Naive thymus-derived CD4-positive, alpha-beta T cell (primary cell): ENCODE measurements at regions not wholly inside any gene's neighbourhood (a gene's known extent, or its start where the extent isn't known, plus 50 kb on each side); places are given as distances from the start of the nearest gene placed in this dataset.

ENCODE experiments used
- ATAC-seq: fragments of 150-1000 bp; cut with Tn5 transposase; 2 replicates; pipeline ENCODE4 v1.10.0; 2021; ENCODE audit warnings: mild to moderate bottlenecking, moderate library complexity
- CTCF ChIA-PET: fragments of 350-600 bp; sonication (Branson Sonifier 250); formaldehyde crosslinking; loops from one replicate; lab custom pipeline; 2021; ENCODE audit warnings: antibody characterized with exemption; lab: Charles Lee
- POLR2A ChIA-PET: fragments of 350-600 bp; sonication (Branson Sonifier 250); formaldehyde crosslinking; loops from one replicate; lab custom pipeline; 2021; ENCODE audit warnings: antibody characterized with exemption, inconsistent platforms; lab: Charles Lee
- DNase-seq, 9 donors: peaks; one replicate each; pipeline versions ENCODE4 v3.0.0 to v3.0.0-alpha.2; 2020 to 2022; ENCODE audit warnings: mixed read lengths in 1 of 9
- H3K27ac ChIP-seq: one replicate; pipeline ENCODE4 v1.7.0; 2013; ENCODE audit warnings: mild to moderate bottlenecking, low read depth, low read length, moderate library complexity
- H3K27me3 ChIP-seq, 2 donors: one replicate each; pipeline ENCODE4 v1.7.0; 2013; ENCODE audit warnings: low read length in 2 of 2, mild to moderate bottlenecking in 2 of 2, moderate library complexity in 2 of 2; ENCODE audit not compliant: control insufficient read depth in 2 of 2, insufficient read depth in 2 of 2
- H3K36me3 ChIP-seq, 3 experiments: 1 replicate in 2 of 3; 2 replicates in 1 of 3; pipeline ENCODE4 v1.7.0; 2013; ENCODE audit warnings: low read length in 3 of 3, mild to moderate bottlenecking in 3 of 3, moderate library complexity in 1 of 3; ENCODE audit not compliant: insufficient read depth in 3 of 3, control insufficient read depth in 2 of 3
- H3K4me1 ChIP-seq, 2 donors: one replicate each; pipeline ENCODE4 v1.7.0; 2013; ENCODE audit warnings: low read length in 2 of 2, mild to moderate bottlenecking in 2 of 2, moderate library complexity in 1 of 2; ENCODE audit not compliant: control insufficient read depth in 2 of 2, insufficient read depth in 2 of 2
- H3K4me3 ChIP-seq: 2 replicates; pipeline ENCODE4 v1.7.0; 2013; ENCODE audit warnings: mild to moderate bottlenecking, low read length
- H3K9me3 ChIP-seq, 3 experiments: 1 replicate in 2 of 3; 2 replicates in 1 of 3; pipeline ENCODE4 v1.7.0; 2013; ENCODE audit warnings: low read length in 3 of 3; ENCODE audit not compliant: control insufficient read depth in 2 of 3
- H3K27ac Mint-ChIP-seq, 9 donors: one replicate each; pipeline ENCODE4 v1.8.0; 2020 to 2022; ENCODE audit warnings: mixed read lengths in 9 of 9, mild to moderate bottlenecking in 8 of 9, moderate library complexity in 5 of 9, inconsistent platforms in 2 of 9
- H3K27me3 Mint-ChIP-seq, 5 donors: one replicate each; pipeline ENCODE4 v1.8.0; 2021 to 2022; ENCODE audit warnings: mixed read lengths in 5 of 5, mild to moderate bottlenecking in 1 of 5
- H3K36me3 Mint-ChIP-seq, 5 donors: one replicate each; pipeline ENCODE4 v1.8.0; 2020 to 2022; ENCODE audit warnings: mixed read lengths in 5 of 5, mild to moderate bottlenecking in 3 of 5, inconsistent platforms in 1 of 5
- H3K4me1 Mint-ChIP-seq, 7 donors: one replicate each; pipeline ENCODE4 v1.8.0; 2020 to 2022; ENCODE audit warnings: mixed read lengths in 7 of 7, mild to moderate bottlenecking in 3 of 7, inconsistent platforms in 1 of 7
- H3K4me3 Mint-ChIP-seq, 10 donors: one replicate each; pipeline ENCODE4 v1.8.0; 2020 to 2022; ENCODE audit warnings: mild to moderate bottlenecking in 10 of 10, mixed read lengths in 10 of 10, moderate library complexity in 6 of 10, inconsistent platforms in 2 of 10
- H3K9me3 Mint-ChIP-seq, 11 donors: one replicate each; pipeline ENCODE4 v1.8.0; 2020 to 2022; ENCODE audit warnings: mixed read lengths in 11 of 11, mild to moderate bottlenecking in 4 of 11, inconsistent platforms in 1 of 11, moderate library complexity in 1 of 11
- intact Hi-C, 2 donors: fragments of 100-400 bp; cut with micrococcal nuclease; formaldehyde crosslinking; loops; one replicate each; pipeline ENCODE4 v1.15.1; 2023

DNA sequence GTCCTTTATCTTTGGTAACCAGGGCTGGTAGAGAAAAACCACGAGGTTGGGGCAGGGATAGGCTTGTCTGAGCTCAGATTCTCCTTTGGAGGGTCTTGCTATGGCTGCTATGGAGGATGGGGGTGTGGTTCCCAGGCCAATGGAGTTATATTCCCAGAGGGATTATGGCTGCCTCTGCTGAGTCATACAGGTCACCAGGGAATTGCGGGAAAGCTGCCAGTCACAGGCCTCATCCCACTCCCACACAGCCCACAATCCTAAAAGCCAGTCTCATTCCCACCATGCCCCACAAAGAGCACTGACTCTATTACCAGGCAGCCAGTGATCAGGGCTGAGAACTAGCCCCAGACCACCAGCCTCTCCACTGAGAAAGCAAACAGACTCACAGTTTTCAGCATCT lies 316.6 kb upstream of the TMEM229A start:
- H3K4me1 Mint-ChIP-seq = no peaks in the 10 kb centered on the region
- Histone ChIP-seq H3K27ac (no peak overlapping the region), H3K9me3 (no peaks in the 10 kb centered on the region), H3K4me3 (no peak overlapping the region), H3K36me3 (no peaks in the 10 kb centered on the region), H3K27me3 (no peaks in the 10 kb centered on the region), H3K4me1 (no peaks in the 10 kb centered on the region)
- ATAC-seq = no peak
- intact Hi-C loops = no loop called here
- no peak overlapping the region for H3K4me3 Mint-ChIP-seq
- H3K9me3 Mint-ChIP-seq = peaks cover 3 to 16% (median 7%) of the 10 kb centered on the region in 11 donors
- ChIA-PET POLR2A (no interaction called here), CTCF (no interaction called here)
- H3K36me3 Mint-ChIP-seq = peaks cover 0 to 4% (median 0%) of the 10 kb centered on the region in 5 donors
- no peaks in the 10 kb centered on the region for H3K27me3 Mint-ChIP-seq
- H3K27ac Mint-ChIP-seq = no peak overlapping the region
- no peak for DNase-seq

- Histone ChIP-seq H3K4me3 (no peak overlapping the region), H3K36me3 (no peaks in the 10 kb centered on the region), H3K27me3 (no peaks in the 10 kb centered on the region), H3K4me1 (no peaks in the 10 kb centered on the region), H3K27ac (no peak overlapping the region), H3K9me3 (no peaks in the 10 kb centered on the region)
- CTCF ChIA-PET = no interaction called here
- H3K4me3 Mint-ChIP-seq = no peak overlapping the region
- DNase-seq = no peak
- POLR2A ChIA-PET = no interaction called here
- H3K27me3 Mint-ChIP-seq = no peaks in the 10 kb centered on the region
- H3K9me3 Mint-ChIP-seq = peaks cover 0 to 9% (median 3%) of the 10 kb centered on the region in 11 donors
- H3K36me3 Mint-ChIP-seq = no peaks in the 10 kb centered on the region
- intact Hi-C loops = no loop called here
- H3K27ac Mint-ChIP-seq = no peak overlapping the region
- H3K4me1 Mint-ChIP-seq = peaks cover 0 to 1% (median 0%) of the 10 kb centered on the region in 7 donors
- no peak for ATAC-seq
Observed at GRCh38 chr7:124338861-124339260, 306.0 kb upstream of the TMEM229A start.

DNA sequence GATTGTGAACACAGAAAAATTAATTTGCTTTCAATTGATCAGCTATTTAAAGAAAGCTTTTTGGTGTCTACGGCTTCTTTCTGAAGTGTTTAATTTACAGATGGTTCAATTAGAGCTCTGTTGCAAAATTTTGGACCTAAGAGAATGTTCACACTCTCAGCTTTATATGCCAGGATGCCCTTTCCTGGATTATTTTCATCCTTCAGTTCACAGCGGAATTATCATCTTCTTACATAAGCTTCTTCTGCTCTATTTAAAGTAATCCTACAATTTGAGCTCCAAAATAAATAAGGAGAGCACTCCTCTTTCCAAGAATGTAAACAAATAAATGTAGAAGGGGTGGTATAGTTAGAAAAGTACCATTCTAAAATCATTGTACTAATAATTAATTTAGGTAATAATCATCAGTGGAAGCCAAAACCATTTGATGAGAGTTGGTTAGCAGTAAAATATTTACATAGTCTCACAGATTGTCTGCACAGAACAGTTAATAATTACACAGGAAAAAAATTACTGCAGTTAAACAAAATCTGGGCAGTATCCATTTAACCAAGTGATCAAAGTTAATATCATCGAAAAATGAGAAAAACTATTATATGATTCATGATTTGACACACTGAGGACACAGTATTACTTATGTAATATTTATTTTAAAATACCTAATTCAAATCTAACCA lies 298.0 kb upstream of the TMEM229A start:
- peaks cover 0 to 18% (median under 1%) of the 10 kb centered on the region in 11 donors for H3K9me3 Mint-ChIP-seq
- no peaks in the 10 kb centered on the region for H3K36me3 Mint-ChIP-seq
- H3K27me3 Mint-ChIP-seq = no peaks in the 10 kb centered on the region
- Histone ChIP-seq H3K9me3 (no peaks in the 10 kb centered on the region), H3K4me3 (no peak overlapping the region), H3K36me3 (no peaks in the 10 kb centered on the region), H3K27ac (no peak overlapping the region), H3K27me3 (no peaks in the 10 kb centered on the region), H3K4me1 (no peaks in the 10 kb centered on the region)
- ChIA-PET CTCF (no interaction called here), POLR2A (no interaction called here)
- DNase-seq (no peak), ATAC-seq (no peak)
- intact Hi-C loops = no loop called here
- H3K4me1 Mint-ChIP-seq = no peaks in the 10 kb centered on the region
- no peak overlapping the region for H3K27ac Mint-ChIP-seq
- no peak overlapping the region for H3K4me3 Mint-ChIP-seq

DNA sequence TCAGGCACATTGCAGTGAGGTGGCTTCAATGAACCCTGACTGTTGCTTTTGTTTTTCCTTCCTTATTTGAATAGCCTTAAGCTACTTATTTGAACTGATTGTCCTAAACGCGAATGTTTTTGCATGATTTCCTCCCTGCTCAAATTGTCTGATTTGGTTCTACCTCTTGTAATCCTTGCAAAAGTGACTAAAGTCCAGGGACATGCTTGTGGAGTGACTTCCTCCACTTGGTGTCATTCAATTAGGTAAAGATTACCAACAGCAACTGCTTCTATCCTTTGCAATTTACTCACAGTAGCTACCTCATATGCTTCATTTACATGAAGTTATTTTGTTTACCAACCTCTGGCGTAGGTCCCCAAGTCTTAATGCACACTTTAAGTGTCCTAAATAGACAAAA lies 295.9 kb upstream of the TMEM229A start:
- POLR2A ChIA-PET = no interaction called here
- DNase-seq (no peak), ATAC-seq (no peak)
- Histone ChIP-seq H3K9me3 (no peaks in the 10 kb centered on the region), H3K36me3 (no peaks in the 10 kb centered on the region), H3K27ac (no peak overlapping the region), H3K4me1 (no peaks in the 10 kb centered on the region), H3K4me3 (no peak overlapping the region), H3K27me3 (no peaks in the 10 kb centered on the region)
- Mint-ChIP-seq H3K4me1 (no peaks in the 10 kb centered on the region), H3K4me3 (no peak overlapping the region), H3K9me3 (peaks cover 0 to 30% (median 3%) of the 10 kb centered on the region in 11 donors), H3K27ac (no peak overlapping the region), H3K36me3 (no peaks in the 10 kb centered on the region), H3K27me3 (no peaks in the 10 kb centered on the region)
- CTCF ChIA-PET = no interaction called here
- intact Hi-C loops = no loop called here

- no peak overlapping the region for H3K4me3 Mint-ChIP-seq
- Histone ChIP-seq H3K9me3 (no peaks in the 10 kb centered on the region), H3K27ac (no peak overlapping the region), H3K27me3 (no peaks in the 10 kb centered on the region), H3K4me3 (no peak overlapping the region), H3K4me1 (no peaks in the 10 kb centered on the region), H3K36me3 (no peaks in the 10 kb centered on the region)
- no peaks in the 10 kb centered on the region for H3K27me3 Mint-ChIP-seq
- intact Hi-C loops = no loop called here
- peaks cover 0 to 36% (median 3%) of the 10 kb centered on the region in 11 donors for H3K9me3 Mint-ChIP-seq
- ATAC-seq (no peak), DNase-seq (no peak)
- ChIA-PET CTCF (no interaction called here), POLR2A (no interaction called here)
- H3K27ac Mint-ChIP-seq = no peak overlapping the region
- no peaks in the 10 kb centered on the region for H3K36me3 Mint-ChIP-seq
- no peaks in the 10 kb centered on the region for H3K4me1 Mint-ChIP-seq
Observed at GRCh38 chr7:124324262-124324661, 291.4 kb upstream of the TMEM229A start.

GRCh38 chr7:124323597-124323996 lies 290.7 kb upstream of the TMEM229A start:
- ATAC-seq = no peak
- Histone ChIP-seq H3K36me3 (no peaks in the 10 kb centered on the region), H3K27me3 (no peaks in the 10 kb centered on the region), H3K4me1 (no peaks in the 10 kb centered on the region), H3K27ac (no peak overlapping the region), H3K4me3 (no peak overlapping the region), H3K9me3 (no peaks in the 10 kb centered on the region)
- ChIA-PET CTCF (no interaction called here), POLR2A (no interaction called here)
- H3K27me3 Mint-ChIP-seq = no peaks in the 10 kb centered on the region
- no peak overlapping the region for H3K4me3 Mint-ChIP-seq
- DNase-seq = no peak
- no peaks in the 10 kb centered on the region for H3K36me3 Mint-ChIP-seq
- H3K9me3 Mint-ChIP-seq = peaks cover 0 to 38% (median 5%) of the 10 kb centered on the region in 11 donors
- H3K4me1 Mint-ChIP-seq = no peaks in the 10 kb centered on the region
- no peak overlapping the region for H3K27ac Mint-ChIP-seq
- intact Hi-C loops = no loop called here

- Mint-ChIP-seq H3K4me3 (no peak overlapping the region), H3K9me3 (peaks cover 0 to 39% (median 5%) of the 10 kb centered on the region in 11 donors), H3K27me3 (no peaks in the 10 kb centered on the region), H3K36me3 (no peaks in the 10 kb centered on the region), H3K4me1 (no peaks in the 10 kb centered on the region), H3K27ac (no peak overlapping the region)
- DNase-seq = no peak
- intact Hi-C loops = no loop called here
- H3K4me3 ChIP-seq = no peak overlapping the region
- CTCF ChIA-PET = no interaction called here
- no peak for ATAC-seq
- no peaks in the 10 kb centered on the region for H3K4me1 ChIP-seq
- no peaks in the 10 kb centered on the region for H3K9me3 ChIP-seq
- H3K36me3 ChIP-seq = no peaks in the 10 kb centered on the region
- no peak overlapping the region for H3K27ac ChIP-seq
- no peaks in the 10 kb centered on the region for H3K27me3 ChIP-seq
- POLR2A ChIA-PET = no interaction called here
Observed at GRCh38 chr7:124322561-124322960, 289.7 kb upstream of the TMEM229A start.
